ENCODE measurements at regions not wholly inside any gene's neighbourhood (a gene's known extent, or its start where the extent isn't known, plus 50 kb on each side); places are given as distances from the start of the nearest gene placed in this dataset.

DNA sequence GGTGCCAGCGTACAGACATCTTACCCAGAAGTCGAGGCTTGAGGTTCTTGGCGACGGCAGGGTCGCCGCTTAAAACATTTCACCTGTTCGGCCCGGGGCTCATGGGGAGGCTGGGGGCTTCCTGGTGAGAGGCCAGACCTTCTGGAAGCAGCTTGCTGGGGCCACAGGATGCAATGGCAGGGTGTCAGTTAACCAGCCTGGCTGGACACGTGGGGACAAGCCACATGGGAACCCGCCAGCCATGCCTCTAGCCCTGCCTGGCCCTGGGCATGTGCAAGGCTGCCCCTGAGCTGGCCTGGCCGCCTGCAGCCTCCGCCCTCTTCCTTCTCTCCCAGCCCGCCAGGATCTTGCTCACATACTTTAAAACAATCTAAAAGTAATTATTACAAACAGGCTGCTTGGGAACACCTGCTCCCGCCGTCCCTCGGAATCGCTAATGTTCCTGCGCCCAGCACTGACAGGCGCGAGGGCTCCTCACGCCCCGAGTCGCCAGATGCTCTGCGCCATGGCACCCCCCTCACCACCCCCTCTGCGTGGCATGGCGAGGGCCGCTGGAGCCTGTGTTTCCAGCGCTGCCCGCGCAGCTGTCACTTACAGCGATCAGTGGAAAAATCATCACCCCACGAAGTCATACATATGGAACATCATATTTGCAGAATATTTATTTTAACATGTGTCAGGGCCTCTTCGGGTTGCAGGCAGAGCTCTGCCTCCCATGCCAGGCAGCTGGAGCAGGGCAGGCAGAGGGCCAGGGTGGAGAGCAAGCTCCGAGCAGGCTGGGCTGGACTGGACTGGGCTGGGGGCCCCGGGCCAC lies 188.7 kb upstream of the GSE1 start:
- no peak overlapping the region for H3K4me3 Mint-ChIP-seq
- Histone ChIP-seq H3K23me2 (ENCODE audit: insufficient read length, low read depth, low read length, poor library complexity, severe bottlenecking) (no peaks in the 10 kb centered on the region), H3K14ac (ENCODE audit: insufficient read depth, low read length) (no peak overlapping the region), H3K4ac (ENCODE audit: low read depth, low read length) (no peak overlapping the region), H3K4me2 (ENCODE audit: insufficient read depth, insufficient read length, low read length) (no peak overlapping the region), H2BK120ac (ENCODE audit: low read depth, low read length, poor library complexity, severe bottlenecking) (no peak overlapping the region), H2BK15ac (ENCODE audit: low read depth, low read length) (no peak overlapping the region), H3K18ac (ENCODE audit: insufficient read length, low read depth, low read length) (no peak overlapping the region), H3K23ac (ENCODE audit: insufficient read length, low read depth, low read length) (no peak overlapping the region), H4K20me1 (ENCODE audit: control insufficient read depth, insufficient read depth, insufficient read length) (no peaks in the 10 kb centered on the region), H3K79me1 (ENCODE audit: insufficient read depth, low read depth, low read length, poor library complexity, severe bottlenecking) (no peaks in the 10 kb centered on the region), H3K9me3 (ENCODE audit: control insufficient read depth, low read depth, low read length) (no peaks in the 10 kb centered on the region), H2AFZ (ENCODE audit: low read length) (no peak overlapping the region), H3K4me1 (ENCODE audit: insufficient read depth, low read length) (no peaks in the 10 kb centered on the region), H3T11ph (ENCODE audit: low read length) (no peak overlapping the region), H2BK5ac (ENCODE audit: insufficient read length, low read length) (no peak overlapping the region), H2AK5ac (ENCODE audit: insufficient read length, low read length) (no peak overlapping the region), H4K5ac (ENCODE audit: insufficient read length, low read depth, low read length) (no peak overlapping the region), H3K9ac (ENCODE audit: extremely low read depth, insufficient read length, low read length) (no peak overlapping the region), H3K27me3 (ENCODE audit: insufficient read depth, low read length) (no peaks in the 10 kb centered on the region), H4K91ac (ENCODE audit: insufficient read length, low read depth, low read length) (no peak overlapping the region), H4K8ac (replicated peaks; ENCODE audit: insufficient read length, low read depth, low read length) (no peak overlapping the region), H3K79me2 (ENCODE audit: insufficient read depth, low read length) (no peaks in the 10 kb centered on the region), H2BK20ac (ENCODE audit: low read depth, low read length, poor library complexity, severe bottlenecking) (no peak overlapping the region), H3K27ac (ENCODE audit: insufficient read length, low read depth, low read length) (no peak overlapping the region), H2BK12ac (ENCODE audit: insufficient read length, low read depth, low read length) (no peak overlapping the region), H3K56ac (ENCODE audit: insufficient read length, low read depth, low read length) (no peak overlapping the region)
- no CpG with 5 or more reads among the region's 35 CpGs for WGBS (ENCODE audit: extremely low coverage, insufficient read length, low lambda C conversion rate)
- peaks cover 7% of the 10 kb centered on the region; the same call in 1 of the 2 replicates for H3K27me3 Mint-ChIP-seq (ENCODE audit: low read depth)
- TF ChIP-seq, protein P1, sequence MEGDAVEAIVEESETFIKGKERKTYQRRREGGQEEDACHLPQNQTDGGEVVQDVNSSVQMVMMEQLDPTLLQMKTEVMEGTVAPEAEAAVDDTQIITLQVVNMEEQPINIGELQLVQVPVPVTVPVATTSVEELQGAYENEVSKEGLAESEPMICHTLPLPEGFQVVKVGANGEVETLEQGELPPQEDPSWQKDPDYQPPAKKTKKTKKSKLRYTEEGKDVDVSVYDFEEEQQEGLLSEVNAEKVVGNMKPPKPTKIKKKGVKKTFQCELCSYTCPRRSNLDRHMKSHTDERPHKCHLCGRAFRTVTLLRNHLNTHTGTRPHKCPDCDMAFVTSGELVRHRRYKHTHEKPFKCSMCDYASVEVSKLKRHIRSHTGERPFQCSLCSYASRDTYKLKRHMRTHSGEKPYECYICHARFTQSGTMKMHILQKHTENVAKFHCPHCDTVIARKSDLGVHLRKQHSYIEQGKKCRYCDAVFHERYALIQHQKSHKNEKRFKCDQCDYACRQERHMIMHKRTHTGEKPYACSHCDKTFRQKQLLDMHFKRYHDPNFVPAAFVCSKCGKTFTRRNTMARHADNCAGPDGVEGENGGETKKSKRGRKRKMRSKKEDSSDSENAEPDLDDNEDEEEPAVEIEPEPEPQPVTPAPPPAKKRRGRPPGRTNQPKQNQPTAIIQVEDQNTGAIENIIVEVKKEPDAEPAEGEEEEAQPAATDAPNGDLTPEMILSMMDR (conservative IDR thresholded peaks at IDR 0.05): no peak
- H3K9me3 Mint-ChIP-seq: peaks cover 0 to 2% of the 10 kb centered on the region in 2 experiments; a peak in 1 of 5 replicates
- H3K4me1 Mint-ChIP-seq: peaks cover 21 to 26% of the 10 kb centered on the region in 2 experiments
- peak overlapping the region in 1 of 3 experiments; percentile 24; a peak in 1 of 7 replicates for H3K27ac Mint-ChIP-seq
- no peaks in the 10 kb centered on the region for H3K36me3 Mint-ChIP-seq (ENCODE audit: insufficient read depth in 1 of 3, low read depth in 3 of 3)
- DNase-seq: no peak

All from H9 (cell line).